HG03432 (cell line): ENCODE measurements at regions not wholly inside any gene's neighbourhood (a gene's known extent, or its start where the extent isn't known, plus 50 kb on each side); places are given as distances from the start of the nearest gene placed in this dataset.
"Not testable (repeated sequence)": the region's sequence is repeated elsewhere in the genome, so short reads cannot be mapped to it uniquely, and the experiment has no call there.

Experiments
- ATAC-seq: cut with Tn5 transposase; IDR thresholded peaks from one replicate; pipeline ENCODE4 v1.9.1; 2021; ENCODE audit warnings: mild to moderate bottlenecking, moderate library complexity; ENCODE audit not compliant: unreplicated experiment

DNA sequence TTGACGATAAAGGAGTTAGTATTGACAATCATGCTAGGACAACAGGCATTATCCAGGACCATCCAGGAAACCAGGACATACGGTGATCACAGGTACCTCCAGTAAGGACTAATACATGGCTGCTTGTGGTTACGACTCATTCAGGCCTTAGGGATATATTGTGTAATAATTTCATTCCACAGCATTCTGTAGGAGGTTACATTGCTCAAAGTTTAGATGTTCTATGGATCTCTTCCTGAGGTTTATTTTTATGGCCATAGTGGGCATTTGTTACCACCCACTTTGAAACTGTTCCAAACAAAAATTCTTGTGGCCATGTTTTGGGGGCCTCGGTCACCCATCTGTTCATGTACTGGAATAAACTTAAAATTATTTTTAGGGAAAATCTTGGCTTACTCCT, 431.6 kb downstream of the METTL4 start:
- no peak for ATAC-seq

DNA sequence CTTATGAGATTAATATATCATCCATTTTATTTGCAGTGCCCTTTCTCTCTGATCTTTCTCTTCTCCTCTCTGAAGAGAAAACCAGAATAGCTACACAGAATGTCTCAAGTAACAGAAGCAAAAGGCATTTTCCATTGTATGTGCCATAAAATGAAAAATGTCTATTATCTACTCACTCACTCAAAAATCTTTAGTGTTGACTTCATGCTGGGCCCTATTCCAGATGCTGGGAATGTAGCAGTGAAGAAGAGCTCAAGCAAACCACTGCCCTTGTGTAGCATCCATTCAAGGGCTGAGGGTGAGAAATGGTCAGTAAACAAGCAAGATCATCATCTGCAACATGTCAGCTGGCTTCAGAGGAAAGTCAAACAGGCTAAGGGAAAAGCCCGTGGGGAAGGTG, 427.7 kb downstream of the METTL4 start:
- ATAC-seq = no peak

DNA sequence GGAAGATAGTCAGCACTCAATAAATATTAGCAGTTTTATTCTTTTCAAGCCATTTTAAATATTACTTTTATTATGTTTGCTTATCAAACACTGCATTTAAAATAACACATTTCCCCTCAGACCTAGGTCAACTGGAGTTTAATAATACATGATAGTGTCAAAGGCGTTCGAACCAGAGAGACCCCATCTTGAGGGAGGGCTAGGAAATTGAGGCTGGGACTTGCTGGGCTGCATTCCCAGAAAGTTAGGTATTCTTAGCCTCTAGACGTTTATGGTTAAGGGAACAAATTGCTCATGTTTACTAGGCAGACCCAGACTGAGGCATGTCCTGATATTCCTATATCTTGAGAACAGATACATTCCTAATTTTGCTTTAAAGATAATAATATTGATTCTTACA, 426.5 kb downstream of the METTL4 start:
- ATAC-seq = no peak

DNA sequence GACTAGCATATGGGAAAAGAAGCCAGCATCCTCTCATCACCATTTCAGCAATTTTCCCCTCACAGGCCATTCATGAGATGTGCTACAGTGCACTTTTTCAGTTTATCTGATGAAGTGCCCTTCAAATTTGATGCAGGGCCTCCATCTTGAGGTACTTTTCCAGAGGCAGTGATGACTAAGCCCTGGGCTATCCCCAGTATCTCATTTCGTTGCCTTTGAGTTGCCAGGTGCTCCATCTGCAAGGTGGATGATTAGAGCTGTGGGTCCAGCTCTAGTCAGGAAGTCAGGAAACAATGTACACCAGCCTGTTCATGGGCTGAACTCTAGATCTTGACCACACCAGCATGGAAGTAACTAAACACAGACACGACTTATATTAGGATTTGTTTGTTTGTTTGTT, 425.2 kb downstream of the METTL4 start:
- ATAC-seq = no peak

DNA sequence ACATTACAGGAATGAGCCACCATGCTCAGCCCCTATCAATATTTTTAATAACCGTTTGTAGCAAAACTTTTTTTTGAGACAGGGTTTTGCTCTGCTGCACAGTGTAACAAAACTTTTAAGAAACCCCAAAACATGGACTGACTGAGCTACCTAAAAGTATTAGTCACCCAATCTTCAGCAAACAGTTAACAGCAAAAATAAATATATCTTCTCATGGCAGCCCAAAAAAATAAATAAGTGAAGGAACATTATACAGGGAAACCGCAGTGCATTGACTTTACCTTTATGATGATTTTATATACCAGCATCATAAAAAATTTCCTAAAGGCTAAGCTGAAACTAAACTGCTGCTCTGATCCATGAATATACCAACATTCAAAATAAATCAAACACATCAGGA, 424.6 kb downstream of the METTL4 start:
- ATAC-seq = no peak

DNA sequence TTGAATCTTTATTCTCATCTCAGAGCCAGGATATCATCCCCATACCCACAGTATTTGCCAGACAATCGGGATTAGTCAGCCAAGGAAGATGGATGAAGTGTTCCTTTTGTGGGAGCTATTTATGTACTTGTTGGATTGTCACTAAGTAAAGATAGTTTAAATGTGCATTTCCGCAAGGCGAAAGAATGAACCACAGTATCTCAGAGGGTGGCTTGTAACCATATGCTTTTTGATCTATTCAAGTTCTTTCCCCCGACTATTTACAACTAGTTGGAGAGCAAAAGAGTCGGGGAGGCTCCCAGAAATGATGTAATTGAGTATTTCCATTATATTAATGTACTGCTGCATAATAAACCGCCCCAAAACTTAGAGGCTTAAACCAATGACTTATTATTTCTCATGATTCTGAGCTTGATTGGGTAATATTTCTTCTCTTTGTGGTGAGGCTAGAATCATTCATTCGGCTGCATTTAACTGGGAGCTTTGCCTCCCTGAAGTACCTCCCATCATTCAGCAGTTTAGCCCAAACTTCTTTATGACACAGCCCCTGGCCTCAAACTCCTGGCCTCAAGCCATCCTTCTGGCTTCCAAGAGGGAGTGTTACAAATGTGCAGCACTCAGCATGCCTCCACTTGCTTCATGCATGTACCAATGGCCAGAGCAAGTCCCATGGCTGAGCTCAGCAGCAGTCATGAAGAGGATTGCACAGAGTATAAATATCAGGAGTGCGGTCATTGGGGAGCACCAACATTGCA, 423.7 kb downstream of the METTL4 start:
- no peak for ATAC-seq

DNA sequence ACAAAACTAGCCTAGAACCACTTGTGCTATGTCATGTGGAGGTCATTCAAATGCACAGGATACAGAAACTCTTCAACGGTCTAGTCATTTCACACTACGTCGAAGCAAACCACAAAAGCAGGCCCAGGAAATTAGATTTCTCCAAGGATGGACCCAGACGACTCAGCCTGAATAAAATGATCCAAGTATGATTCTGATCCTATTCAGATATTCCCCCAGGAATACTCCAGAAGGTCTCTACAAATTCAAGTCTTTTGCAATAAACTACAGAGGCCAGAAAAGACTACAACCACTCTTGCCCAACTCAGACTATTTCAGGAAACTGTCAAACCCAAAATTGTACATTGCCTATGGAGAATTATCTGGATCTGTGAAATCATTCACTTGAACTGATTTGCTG, 422.5 kb downstream of the METTL4 start:
- no peak for ATAC-seq

DNA sequence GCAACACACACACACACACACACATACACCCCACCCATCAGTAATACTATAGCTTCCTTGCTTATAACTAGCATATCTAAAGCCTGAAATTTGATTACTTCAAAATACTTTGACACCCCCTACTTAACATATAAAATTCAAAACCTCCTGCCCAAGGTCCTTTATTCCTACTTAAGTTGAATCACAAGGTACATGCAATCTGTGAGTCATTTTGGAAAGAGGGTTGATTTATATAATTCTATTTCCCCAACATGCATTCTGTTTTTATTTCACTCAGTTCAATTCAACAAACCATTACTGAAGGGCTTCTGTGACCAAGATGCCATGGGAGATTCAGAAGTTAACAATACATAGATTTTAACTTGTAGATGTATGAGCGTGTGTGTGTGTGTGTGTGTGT, 420.7 kb downstream of the METTL4 start:
- ATAC-seq = no peak

DNA sequence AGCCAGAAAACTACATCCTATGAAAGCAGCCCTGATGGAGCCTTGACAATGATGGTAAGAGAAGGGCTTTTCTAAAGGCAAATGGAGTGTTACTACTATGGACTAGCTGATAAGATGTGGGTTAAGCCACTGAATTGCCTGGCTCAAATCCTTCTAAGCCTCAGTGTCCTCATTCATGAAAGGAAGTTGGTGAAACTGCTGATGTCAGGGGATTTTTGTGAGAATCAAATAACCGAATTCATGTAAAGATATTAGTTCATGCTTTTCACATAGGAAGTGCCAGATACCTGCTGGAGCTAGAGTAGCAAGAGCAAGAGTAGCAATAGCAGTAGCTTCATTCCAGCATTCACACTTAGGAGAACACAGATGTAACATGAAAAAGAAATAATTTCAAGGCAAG, 417.0 kb downstream of the METTL4 start:
- ATAC-seq = no peak

DNA sequence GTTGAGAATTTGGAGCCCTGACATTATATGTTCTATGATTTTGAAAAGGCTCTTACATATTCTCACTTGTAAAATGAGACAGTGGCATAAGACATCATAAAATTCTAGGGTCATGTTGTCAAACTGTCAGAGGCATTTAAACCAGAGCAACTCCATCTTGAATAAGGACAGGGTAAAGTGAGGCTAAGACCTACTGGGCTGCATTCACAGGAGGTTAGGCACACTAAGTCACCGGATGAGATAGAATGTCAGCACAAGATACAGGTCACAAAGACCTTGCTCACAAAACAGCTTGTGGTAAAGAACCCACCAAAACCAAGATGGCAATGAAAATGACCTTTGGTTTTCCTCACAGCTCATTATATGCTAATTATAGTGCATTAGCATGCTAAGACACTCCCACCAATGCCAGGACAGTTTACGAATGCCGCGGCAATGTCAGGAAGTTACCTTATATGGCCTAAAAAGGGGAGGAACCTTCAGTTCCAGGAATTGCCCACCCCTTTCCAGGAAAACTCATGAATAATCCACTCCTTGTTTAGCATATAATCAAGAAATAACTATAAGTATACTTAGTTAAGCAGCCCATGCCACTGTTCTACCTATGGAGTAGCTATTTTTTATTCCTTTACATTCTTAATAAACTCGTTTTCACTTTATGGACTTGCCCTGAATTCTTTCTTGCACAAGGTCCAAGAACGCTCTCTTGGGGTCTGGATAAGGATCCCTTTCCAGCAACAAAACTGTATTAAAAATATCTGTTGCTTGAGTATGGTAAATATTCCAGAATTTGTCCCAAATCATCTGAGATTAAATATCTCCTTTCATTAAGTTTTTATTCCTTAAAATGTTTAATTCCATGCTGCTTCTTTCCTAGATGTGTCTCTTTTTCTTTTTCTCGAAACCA, 406.4 kb downstream of the METTL4 start:
- no peak for ATAC-seq

DNA sequence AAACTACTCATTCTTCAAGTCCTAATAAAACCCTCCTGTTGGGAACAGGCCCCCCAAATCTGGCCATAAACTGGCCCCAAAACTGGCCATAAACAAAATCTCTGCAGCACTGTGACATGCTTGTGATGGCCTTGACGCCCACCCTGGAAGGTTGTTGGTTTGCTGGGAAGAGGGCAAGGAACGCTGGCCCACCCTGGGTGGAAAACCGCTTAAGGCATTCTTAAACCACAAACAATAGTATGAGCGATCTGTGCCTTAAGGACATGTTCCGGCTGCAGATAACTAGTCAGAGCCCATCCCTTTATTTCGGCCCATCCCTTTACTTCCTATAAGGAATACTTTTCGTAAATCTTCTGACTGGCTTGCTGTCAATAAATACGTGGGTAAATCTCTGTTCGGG, 404.4 kb downstream of the METTL4 start:
- ATAC-seq = not testable (repeated sequence)

DNA sequence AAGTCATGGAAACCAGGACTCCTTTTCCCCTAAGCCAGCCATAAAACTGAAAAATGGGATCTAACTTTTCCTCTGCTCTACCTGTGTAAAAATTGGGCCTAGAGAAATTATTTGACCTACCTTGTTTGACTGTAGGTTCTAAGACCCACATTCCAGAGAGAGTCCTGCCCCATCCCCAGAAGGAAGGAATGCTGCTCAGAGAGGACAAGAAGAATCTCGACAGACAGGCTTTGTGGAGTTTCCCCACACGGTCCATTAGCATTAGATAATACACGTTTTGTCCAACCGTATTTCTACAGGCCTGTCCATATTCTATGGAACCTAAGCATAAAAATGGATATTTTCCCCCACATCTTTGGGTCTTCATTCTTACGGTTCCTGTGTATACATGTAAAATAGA, 403.3 kb downstream of the METTL4 start:
- ATAC-seq = no peak

DNA sequence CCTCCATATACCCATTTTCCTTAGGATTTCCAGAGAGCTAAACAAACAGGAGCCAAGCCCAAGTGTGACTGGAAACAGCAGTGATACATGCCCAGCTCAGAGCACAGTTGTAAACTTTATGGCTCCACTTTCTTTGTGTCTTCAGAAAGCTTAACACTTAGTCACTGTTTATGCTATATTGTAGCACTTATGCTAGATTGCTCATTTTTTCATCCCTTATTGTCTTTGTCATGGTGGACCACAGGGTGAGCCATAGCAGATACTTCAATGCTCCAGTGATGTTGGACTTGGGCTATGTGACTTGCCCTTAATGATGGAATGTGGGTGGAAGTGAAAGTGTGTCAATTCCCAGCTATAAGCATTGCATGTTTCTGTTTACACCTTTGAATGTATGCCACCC, 401.6 kb downstream of the METTL4 start:
- no peak for ATAC-seq

DNA sequence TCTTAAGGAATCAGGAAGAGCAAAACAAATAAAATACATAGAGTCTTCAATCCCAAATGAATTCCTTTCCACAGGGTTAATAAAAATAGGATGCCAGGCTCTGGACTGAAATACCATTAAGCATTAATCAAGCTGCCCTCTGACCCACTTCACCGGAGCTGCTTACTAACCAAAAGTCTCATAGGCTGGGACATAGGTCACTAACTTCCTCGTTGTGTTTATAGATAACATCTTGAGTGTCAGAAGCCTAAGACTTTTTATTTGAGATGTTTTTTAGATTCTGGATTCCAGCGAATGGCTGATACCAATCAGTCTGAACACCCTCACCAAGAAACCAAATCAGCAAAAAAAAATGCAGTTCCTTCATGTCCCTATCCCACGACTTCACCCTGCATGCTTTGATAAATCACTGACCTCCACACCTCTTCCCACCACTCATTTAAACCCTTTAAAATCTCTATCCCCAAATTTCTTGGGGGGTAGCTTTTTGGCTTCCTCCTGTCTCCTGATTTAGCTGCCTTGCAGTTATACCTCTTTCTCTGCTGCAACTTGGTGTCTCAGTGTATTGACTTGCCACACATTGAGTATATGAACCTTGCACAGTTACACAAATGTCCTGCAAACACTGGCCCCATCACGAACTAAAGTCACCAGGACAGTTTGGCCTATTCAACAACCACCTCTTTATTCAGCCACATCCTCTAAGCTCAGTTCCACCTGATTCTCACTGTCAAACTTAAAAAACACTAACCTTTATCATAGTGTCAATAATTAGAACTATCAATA, 399.3 kb downstream of the METTL4 start:
- no peak for ATAC-seq

DNA sequence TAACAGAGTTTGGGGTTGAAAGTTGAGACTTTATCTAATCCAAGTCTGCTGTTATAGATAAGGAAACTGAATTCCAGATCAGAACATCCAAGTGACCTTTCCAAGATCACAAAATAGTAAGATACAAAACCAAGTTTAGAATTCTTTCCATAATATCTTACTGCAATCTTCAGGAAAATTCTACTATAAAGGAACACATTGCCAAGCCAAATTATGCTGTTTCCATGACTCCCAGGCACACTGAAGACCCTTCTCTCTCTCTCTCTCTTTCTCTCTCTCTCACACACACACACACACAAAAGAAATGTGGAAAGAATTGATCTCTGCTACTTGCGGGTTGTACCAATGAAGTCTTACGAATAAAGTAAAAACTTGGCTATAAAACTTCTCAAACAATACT, 398.4 kb downstream of the METTL4 start:
- no peak for ATAC-seq

DNA sequence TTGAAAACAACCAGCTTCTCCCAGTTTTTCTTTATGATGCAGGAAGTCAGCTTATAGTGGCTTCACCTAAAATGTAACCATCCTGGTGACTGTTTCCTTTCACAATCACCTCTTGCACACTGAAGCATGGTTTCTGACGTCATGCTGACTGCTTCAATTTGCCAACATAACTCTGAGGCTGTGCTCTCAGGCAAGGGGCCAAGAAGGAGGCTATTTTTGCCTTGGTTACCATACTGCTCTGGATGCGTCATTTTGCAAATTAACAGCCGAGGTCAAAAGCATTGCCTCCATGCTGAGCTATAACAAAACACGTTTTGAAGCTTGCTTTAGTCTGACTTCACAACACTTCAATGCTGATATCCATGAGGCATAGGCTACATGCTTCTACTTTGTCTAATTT, 397.8 kb downstream of the METTL4 start:
- ATAC-seq = no peak

DNA sequence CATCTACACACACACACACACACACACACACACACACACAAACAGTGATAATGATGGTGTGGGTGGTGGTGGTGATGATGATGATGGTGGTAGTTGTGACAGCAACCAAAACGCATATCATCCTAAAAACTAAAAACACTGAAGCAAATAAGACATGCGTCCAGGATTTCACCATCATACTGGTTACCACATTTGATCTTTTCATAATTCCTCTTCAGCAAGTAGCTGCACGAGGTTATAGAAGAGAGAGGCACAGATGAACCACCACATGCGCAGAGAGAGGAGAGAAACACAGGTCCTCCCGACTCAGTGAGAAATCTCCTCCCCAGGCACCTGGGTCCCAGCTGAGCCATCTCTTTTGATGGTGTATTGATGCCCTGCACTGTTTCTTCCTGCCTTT, 393.3 kb downstream of the METTL4 start:
- no peak for ATAC-seq

DNA sequence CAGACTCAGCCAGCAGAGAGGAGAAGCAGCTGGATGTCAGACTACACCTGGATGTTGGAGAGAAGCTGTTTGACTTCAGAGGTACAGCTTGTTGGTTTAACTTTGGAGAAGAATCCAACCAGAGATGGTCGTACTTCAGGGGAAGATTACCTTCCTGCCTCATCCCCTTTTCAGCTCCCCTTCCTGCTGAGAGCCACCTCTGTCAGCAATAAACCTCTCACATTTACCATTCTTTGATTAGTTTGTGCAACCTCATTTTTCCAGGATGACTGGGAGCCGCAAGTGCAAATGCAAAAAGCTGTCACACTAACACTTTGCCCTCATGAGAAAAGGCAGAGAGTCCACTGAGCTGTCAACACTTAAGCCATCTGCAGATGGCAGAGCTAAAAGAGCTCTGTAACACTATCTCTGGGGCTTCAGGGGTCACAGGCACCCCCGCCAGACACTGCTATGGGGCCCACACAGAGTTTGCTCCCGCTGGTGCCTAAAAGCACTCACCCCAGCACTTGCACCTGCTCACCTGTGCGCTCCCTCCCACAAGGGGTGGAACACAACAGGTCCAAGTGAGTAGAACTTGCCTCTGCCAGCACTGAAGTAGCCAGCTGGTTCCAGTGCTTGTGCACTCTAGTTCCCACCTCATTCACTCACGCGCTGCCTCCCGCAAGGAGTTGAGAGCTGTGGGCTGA, 391.7 kb downstream of the METTL4 start:
- no peak for ATAC-seq

DNA sequence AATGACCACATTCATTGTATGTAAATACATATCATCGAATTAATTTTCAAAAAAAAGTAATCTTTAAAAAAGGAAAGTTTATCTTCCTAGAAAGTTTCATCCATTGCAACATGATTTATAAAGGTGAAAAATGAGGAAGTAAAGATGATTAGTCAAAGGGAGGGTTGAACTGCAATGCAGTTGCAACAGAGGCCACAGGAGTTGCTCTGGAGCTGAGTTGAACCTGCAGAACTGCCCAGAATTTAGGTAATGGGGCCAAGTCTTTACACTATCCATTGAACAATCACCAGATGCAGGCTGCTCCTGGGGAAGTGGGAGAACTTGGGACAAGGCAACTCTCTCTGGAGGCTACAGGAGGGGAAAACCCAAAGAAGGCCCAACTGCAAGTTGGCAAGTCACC, 390.7 kb downstream of the METTL4 start:
- no peak for ATAC-seq

DNA sequence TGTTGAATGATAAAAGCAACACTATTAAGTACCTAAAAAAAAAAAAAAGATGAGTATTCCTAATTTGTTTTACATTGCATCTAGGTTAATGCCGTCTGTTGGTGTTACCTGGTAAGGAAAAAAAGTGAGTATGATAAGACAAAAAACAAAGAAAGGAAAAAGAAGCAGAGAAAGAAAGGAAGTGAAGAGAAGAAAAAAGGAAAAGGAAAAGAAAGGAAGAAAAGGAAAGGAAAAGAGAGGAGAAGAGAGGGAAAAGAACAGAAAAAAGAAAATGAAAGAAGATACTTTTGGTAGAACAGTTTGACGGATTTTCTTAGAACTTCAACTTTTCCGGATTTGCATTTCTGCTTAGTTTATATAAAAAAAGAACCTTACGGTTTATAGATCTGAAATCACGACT, 387.9 kb downstream of the METTL4 start:
- ATAC-seq = no peak

DNA sequence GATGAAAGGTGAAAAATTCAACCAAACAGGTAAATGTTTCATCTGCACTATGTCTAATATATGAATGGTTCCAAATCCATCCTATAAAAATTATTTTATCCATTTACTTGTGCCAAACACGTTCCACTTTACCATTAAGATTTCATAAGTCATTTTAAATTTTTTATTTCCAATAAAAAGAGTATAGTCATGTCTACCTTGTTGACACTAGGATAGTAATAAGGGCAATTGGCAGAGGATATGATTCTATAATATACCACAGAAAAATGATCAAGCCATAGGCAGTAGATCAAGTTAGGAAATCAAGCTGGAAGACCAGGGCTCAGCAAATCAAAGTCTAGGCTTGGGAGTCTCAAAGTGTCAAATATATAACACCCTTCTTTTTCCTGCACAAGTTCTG, 384.3 kb downstream of the METTL4 start:
- no peak for ATAC-seq
